SK-N-SH (cell line): ENCODE measurements at regions not wholly inside any gene's neighbourhood (a gene's known extent, or its start where the extent isn't known, plus 50 kb on each side); places are given as distances from the start of the nearest gene placed in this dataset.

Experiments
- ELF1 ChIP-seq: IDR thresholded peaks from 2 replicates; pipeline ENCODE4 v1.4.0; 2012
- EP300 ChIP-seq, 2 experiments: IDR thresholded peaks; 2 replicates each; pipeline versions ENCODE4 v1.4.0 to v1.6.1; 2012; ENCODE audit warnings: borderline replicate concordance in 1 of 2, low read depth in 1 of 2, low read length in 1 of 2
- POLR2AphosphoS5 ChIP-seq: IDR thresholded peaks from 2 replicates; pipeline ENCODE4 v1.6.1; 2012; ENCODE audit warnings: low read depth, low read length
- RAD21 ChIP-seq: IDR thresholded peaks from 2 replicates; pipeline ENCODE4 v1.6.1; 2012; ENCODE audit warnings: mild to moderate bottlenecking, low read length
- TEAD4 ChIP-seq: IDR thresholded peaks from 2 replicates; pipeline ENCODE4 v1.4.0; 2012; ENCODE audit warnings: mild to moderate bottlenecking, borderline replicate concordance; ENCODE audit not compliant: insufficient read depth
- TF ChIP-seq, protein P1 (sequence below): IDR thresholded peaks from 2 replicates; pipeline ENCODE4 v1.4.0; 2012; ENCODE audit warnings: low read depth
- TF ChIP-seq, protein P2 (sequence below): fragments of 200-600 bp; sonication (generic); IDR thresholded peaks from 2 replicates; pipeline ENCODE4 v1.6.1; 2017; ENCODE audit warnings: antibody characterized with exemption, mild to moderate bottlenecking, moderate library complexity

DNA sequence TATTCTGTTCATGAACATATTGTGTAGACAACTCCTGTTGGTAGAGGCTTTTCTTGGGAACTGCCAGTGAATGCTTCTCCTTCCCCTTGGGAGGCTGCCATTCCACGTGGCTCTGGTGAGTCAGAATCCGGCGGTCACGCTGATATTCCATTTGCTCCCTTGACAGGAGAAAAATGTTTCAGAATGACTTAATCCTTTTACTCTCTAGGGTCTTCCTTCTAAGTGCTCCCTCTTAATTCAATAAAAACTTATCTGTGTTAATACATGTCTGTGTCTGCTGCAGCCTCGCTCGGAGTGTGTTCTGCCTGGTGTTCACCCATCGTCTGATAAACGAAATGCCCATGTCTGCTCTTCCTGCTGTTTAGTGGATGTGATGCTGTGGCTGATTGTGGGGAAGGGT is 278.6 kb downstream of the ARHGAP12 start:
- TF ChIP-seq RAD21 (peak; percentile 49), TEAD4 (0 out of 2 replicates have a peak, but pooled peaks have one; percentile 36), POLR2AphosphoS5 (peak; percentile 14; the same call in 1 of the 2 replicates), ELF1 (no peak), EP300 (IDR thresholded peaks at IDR 0.05; ENCODE audit: borderline replicate concordance in 1 of 2, low read depth in 1 of 2, low read length in 1 of 2) (peak; percentile 30 to 96; a peak in 3 of 4 replicates)
- TF ChIP-seq, protein P1, sequence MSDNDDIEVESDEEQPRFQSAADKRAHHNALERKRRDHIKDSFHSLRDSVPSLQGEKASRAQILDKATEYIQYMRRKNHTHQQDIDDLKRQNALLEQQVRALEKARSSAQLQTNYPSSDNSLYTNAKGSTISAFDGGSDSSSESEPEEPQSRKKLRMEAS, result peak; percentile 98
- TF ChIP-seq, protein P2, sequence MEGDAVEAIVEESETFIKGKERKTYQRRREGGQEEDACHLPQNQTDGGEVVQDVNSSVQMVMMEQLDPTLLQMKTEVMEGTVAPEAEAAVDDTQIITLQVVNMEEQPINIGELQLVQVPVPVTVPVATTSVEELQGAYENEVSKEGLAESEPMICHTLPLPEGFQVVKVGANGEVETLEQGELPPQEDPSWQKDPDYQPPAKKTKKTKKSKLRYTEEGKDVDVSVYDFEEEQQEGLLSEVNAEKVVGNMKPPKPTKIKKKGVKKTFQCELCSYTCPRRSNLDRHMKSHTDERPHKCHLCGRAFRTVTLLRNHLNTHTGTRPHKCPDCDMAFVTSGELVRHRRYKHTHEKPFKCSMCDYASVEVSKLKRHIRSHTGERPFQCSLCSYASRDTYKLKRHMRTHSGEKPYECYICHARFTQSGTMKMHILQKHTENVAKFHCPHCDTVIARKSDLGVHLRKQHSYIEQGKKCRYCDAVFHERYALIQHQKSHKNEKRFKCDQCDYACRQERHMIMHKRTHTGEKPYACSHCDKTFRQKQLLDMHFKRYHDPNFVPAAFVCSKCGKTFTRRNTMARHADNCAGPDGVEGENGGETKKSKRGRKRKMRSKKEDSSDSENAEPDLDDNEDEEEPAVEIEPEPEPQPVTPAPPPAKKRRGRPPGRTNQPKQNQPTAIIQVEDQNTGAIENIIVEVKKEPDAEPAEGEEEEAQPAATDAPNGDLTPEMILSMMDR, result no peak
